ENCODE measurements at regions not wholly inside any gene's neighbourhood (a gene's known extent, or its start where the extent isn't known, plus 50 kb on each side); places are given as distances from the start of the nearest gene placed in this dataset.

DNA sequence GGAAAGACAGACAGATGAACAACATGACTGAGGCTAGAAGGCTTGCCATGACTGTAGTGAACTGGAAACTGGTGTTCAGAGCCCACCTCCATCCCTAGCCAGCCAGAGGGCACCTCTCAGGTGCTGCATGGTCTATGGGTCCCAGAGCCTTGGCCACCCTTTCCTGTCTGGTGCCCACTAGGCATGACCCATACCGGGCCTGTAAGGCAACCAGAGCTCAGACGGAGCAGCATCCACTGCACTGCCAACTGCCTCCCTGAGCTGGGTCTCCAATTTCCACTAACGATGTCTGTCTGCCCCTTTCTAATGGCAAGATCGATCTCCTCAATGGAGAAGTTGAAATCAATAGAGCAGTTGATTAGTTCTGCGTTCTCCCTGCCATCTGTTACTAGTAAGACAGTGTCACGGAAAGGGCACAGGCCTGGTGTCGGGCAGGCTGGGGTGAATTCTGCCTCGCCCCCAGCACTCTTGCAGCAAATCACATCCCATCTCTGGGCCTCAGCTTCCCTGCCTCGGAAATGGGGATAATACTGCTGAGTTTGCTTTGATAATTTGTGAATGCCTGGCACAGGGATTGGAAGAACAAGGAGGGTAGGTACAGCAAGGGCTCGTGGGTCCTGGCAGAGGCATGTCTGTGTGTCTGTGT lies 172.3 kb upstream of the MVB12B start:
- H3K4me3 ChIP-seq (ENCODE audit: control insufficient read depth in 2 of 3, extremely low read depth in 1 of 3, insufficient read depth in 2 of 3, low read depth in 1 of 3, low read length in 3 of 3) = no peak overlapping the region
- no peak overlapping the region for H2AFZ ChIP-seq (ENCODE audit: control insufficient read depth, low read length)
- dilution Hi-C loops (cut with MboI; ENCODE audit: extremely low pct_ligation_motif_present, low sequenced_read_pairs) = no loop called here
- no peaks in the 10 kb centered on the region for H3K9me1 ChIP-seq (ENCODE audit: control insufficient read depth, extremely low read depth, insufficient read depth, low read length)
- no peaks in the 10 kb centered on the region for H3K79me2 ChIP-seq (ENCODE audit: control insufficient read depth, insufficient read depth, low read length)
- H3K9me3 ChIP-seq (ENCODE audit: control insufficient read depth, low read depth, low read length) = no peaks in the 10 kb centered on the region
- H3K36me3 ChIP-seq (ENCODE audit: control insufficient read depth in 2 of 2, extremely low read depth in 1 of 2, insufficient read depth in 2 of 2, low read length in 2 of 2) = no peaks in the 10 kb centered on the region
- H3K27ac ChIP-seq (ENCODE audit: control insufficient read depth, insufficient read depth, low read length) = no peak overlapping the region
- no peak overlapping the region for H3K9ac ChIP-seq (ENCODE audit: control insufficient read depth, extremely low read depth, insufficient read depth, low read length)
- DNase-seq (ENCODE audit: low read depth, low spot score) = no peak
- H3K4me2 ChIP-seq (ENCODE audit: control insufficient read depth, extremely low read depth, insufficient read depth, low read depth, low read length) = no peak overlapping the region
- H3K4me1 ChIP-seq (ENCODE audit: control insufficient read depth, extremely low read depth, insufficient read depth, low read length) = no peaks in the 10 kb centered on the region
- TF ChIP-seq EZH2 (IDR thresholded peaks at IDR 0.05; ENCODE audit: low read length) = no peak
- TF ChIP-seq, protein P1, sequence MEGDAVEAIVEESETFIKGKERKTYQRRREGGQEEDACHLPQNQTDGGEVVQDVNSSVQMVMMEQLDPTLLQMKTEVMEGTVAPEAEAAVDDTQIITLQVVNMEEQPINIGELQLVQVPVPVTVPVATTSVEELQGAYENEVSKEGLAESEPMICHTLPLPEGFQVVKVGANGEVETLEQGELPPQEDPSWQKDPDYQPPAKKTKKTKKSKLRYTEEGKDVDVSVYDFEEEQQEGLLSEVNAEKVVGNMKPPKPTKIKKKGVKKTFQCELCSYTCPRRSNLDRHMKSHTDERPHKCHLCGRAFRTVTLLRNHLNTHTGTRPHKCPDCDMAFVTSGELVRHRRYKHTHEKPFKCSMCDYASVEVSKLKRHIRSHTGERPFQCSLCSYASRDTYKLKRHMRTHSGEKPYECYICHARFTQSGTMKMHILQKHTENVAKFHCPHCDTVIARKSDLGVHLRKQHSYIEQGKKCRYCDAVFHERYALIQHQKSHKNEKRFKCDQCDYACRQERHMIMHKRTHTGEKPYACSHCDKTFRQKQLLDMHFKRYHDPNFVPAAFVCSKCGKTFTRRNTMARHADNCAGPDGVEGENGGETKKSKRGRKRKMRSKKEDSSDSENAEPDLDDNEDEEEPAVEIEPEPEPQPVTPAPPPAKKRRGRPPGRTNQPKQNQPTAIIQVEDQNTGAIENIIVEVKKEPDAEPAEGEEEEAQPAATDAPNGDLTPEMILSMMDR (optimal IDR thresholded peaks at IDR 0.05 in 1 of 3, IDR thresholded peaks at IDR 0.05 in 1 of 3, conservative IDR thresholded peaks at IDR 0.05 in 1 of 3; ENCODE audit: extremely low read depth in 1 of 3, insufficient read depth in 2 of 3, low read length in 3 of 3) = no peak
- peaks cover 15% of the 10 kb centered on the region for H3K27me3 ChIP-seq (ENCODE audit: control insufficient read depth, extremely low read depth, insufficient read depth, low read length)
- H4K20me1 ChIP-seq (ENCODE audit: control insufficient read depth, extremely low read depth, insufficient read depth, low read length) = peaks cover 4% of the 10 kb centered on the region
- FAIRE-seq = no peak

DNA sequence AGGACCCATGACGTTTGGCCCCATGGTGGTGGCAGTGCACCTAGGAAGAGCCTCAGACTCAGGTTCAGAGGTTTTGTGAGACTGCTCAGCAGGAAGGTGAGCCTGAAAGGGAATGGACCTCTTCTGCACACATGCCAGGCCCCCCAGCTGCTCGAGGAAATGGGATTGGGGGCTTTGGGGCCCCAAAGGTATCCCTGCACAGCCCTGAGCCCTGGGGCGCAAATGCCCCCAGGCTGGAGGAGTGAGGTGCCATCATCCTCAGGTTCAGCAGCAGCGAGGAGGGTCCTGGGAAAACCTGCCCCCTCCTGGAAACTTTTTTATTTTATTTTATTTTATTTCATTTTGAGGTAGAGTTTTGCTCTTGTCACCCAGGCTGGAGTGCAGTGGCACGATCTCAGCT lies 171.8 kb upstream of the MVB12B start:
- TF ChIP-seq EZH2 (IDR thresholded peaks at IDR 0.05; ENCODE audit: low read length) = no peak
- TF ChIP-seq, protein P1 (optimal IDR thresholded peaks at IDR 0.05 in 1 of 3, IDR thresholded peaks at IDR 0.05 in 1 of 3, conservative IDR thresholded peaks at IDR 0.05 in 1 of 3; ENCODE audit: extremely low read depth in 1 of 3, insufficient read depth in 2 of 3, low read length in 3 of 3) = no peak
- H3K27ac ChIP-seq (ENCODE audit: control insufficient read depth, insufficient read depth, low read length) = no peak overlapping the region
- dilution Hi-C loops (cut with MboI; ENCODE audit: extremely low pct_ligation_motif_present, low sequenced_read_pairs) = no loop called here
- no peaks in the 10 kb centered on the region for H3K9me1 ChIP-seq (ENCODE audit: control insufficient read depth, extremely low read depth, insufficient read depth, low read length)
- DNase-seq (ENCODE audit: low read depth, low spot score) (no peak), FAIRE-seq (no peak)
- peaks cover 4% of the 10 kb centered on the region for H4K20me1 ChIP-seq (ENCODE audit: control insufficient read depth, extremely low read depth, insufficient read depth, low read length)
- no peaks in the 10 kb centered on the region for H3K9me3 ChIP-seq (ENCODE audit: control insufficient read depth, low read depth, low read length)
- no peaks in the 10 kb centered on the region for H3K4me1 ChIP-seq (ENCODE audit: control insufficient read depth, extremely low read depth, insufficient read depth, low read length)
- H3K9ac ChIP-seq (ENCODE audit: control insufficient read depth, extremely low read depth, insufficient read depth, low read length) = no peak overlapping the region
- H3K36me3 ChIP-seq (ENCODE audit: control insufficient read depth in 2 of 2, extremely low read depth in 1 of 2, insufficient read depth in 2 of 2, low read length in 2 of 2) = no peaks in the 10 kb centered on the region
- H2AFZ ChIP-seq (ENCODE audit: control insufficient read depth, low read length) = no peak overlapping the region
- no peak overlapping the region for H3K4me2 ChIP-seq (ENCODE audit: control insufficient read depth, extremely low read depth, insufficient read depth, low read depth, low read length)
- H3K4me3 ChIP-seq (ENCODE audit: control insufficient read depth in 2 of 3, extremely low read depth in 1 of 3, insufficient read depth in 2 of 3, low read depth in 1 of 3, low read length in 3 of 3) = no peak overlapping the region
- H3K79me2 ChIP-seq (ENCODE audit: control insufficient read depth, insufficient read depth, low read length) = no peaks in the 10 kb centered on the region
- H3K27me3 ChIP-seq (ENCODE audit: control insufficient read depth, extremely low read depth, insufficient read depth, low read length) = peaks cover 15% of the 10 kb centered on the region
